ENCODE measurements at regions not wholly inside any gene's neighbourhood (a gene's known extent, or its start where the extent isn't known, plus 50 kb on each side); places are given as distances from the start of the nearest gene placed in this dataset.

- in situ Hi-C loops (cut with HindIII; ENCODE audit: low pct_ligation_motif_present, low pct_unique_long_range_greater_than_20kb, low sequenced_read_pairs) = no loop called here
- no peak for DNase-seq
Observed at GRCh38 chr13:84255226-84255797, 373.0 kb upstream of the SLITRK1 start.

- in situ Hi-C loops (cut with HindIII; ENCODE audit: low pct_ligation_motif_present, low pct_unique_long_range_greater_than_20kb, low sequenced_read_pairs) = no loop called here
- no peak for DNase-seq
Observed at GRCh38 chr13:84249463-84249862, 367.2 kb upstream of the SLITRK1 start.

- in situ Hi-C loops (cut with HindIII; ENCODE audit: low pct_ligation_motif_present, low pct_unique_long_range_greater_than_20kb, low sequenced_read_pairs) = no loop called here
- no peak for DNase-seq
Observed at GRCh38 chr13:84243340-84243739, 361.1 kb upstream of the SLITRK1 start.

GRCh38 chr13:84239032-84239431 is 356.8 kb upstream of the SLITRK1 start:
- in situ Hi-C loops (cut with HindIII; ENCODE audit: low pct_ligation_motif_present, low pct_unique_long_range_greater_than_20kb, low sequenced_read_pairs) = no loop called here
- no peak for DNase-seq

GRCh38 chr13:84238381-84238780 is 356.1 kb upstream of the SLITRK1 start:
- in situ Hi-C loops (cut with HindIII; ENCODE audit: low pct_ligation_motif_present, low pct_unique_long_range_greater_than_20kb, low sequenced_read_pairs) = no loop called here
- no peak for DNase-seq

DNA sequence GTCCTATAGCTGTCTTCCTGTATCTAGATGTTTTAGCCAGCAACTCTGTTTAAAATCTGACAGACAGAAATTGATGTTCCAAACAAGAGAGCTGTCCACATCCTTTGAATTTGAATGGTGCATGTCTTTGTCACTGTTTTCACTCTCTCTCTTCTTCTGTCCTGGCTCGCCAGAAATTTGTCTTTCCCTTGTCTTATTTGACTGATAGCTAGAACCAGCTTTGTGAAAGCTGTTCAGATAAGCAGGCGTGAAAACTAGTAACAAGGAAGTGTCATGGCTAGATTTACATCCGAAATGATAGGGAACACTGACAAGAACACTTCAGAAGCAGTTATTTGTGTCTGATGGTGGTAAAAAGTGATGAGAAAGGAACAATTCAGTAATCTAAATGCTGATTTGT is 354.9 kb upstream of the SLITRK1 start:
- DNase-seq = no peak
- in situ Hi-C loops (cut with HindIII; ENCODE audit: low pct_ligation_motif_present, low pct_unique_long_range_greater_than_20kb, low sequenced_read_pairs) = no loop called here

DNA sequence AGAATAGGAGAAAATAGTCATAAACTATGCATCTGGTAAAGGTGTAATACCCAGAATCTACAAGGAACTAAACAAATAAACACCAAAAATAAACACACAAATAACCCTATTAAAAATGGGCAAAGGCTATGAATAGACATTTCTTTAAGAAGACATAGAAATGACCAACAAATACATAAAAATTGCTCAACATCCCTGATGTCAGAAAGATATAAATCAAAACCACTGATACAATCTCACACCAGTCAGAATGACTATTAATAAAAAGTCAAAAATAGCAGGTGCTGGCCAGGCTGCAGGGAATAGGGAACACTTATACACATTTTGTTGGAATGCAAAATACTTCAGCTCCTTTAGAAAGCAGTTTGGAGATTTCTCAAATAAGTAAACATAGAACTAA is 352.1 kb upstream of the SLITRK1 start:
- in situ Hi-C loops (cut with HindIII; ENCODE audit: low pct_ligation_motif_present, low pct_unique_long_range_greater_than_20kb, low sequenced_read_pairs) = no loop called here

GRCh38 chr13:84230568-84230967 is 348.3 kb upstream of the SLITRK1 start:
- DNase-seq = no peak
- in situ Hi-C loops (cut with HindIII; ENCODE audit: low pct_ligation_motif_present, low pct_unique_long_range_greater_than_20kb, low sequenced_read_pairs) = no loop called here

More for the DNA sequence above, 352.1 kb upstream of the SLITRK1 start:
- DNase-seq = no peak

DNA sequence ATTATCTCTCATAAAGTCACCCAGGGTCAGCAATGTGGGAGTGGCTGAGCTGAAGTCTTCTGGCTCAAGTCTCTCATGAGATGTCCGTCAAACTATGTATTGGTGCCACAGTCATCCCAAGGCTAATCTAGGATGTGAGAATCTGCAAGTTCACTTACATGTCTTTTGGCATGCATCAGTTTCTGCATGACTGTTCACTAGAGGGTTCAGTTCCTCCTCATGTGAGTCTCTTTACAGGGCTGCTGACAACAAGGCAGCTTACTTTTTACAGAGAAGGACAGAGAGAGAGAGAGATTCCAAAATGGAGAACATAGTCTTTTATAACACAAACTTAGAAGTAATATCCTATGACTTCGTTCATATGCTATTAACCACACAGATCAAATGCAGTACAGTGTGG is 328.8 kb upstream of the SLITRK1 start:
- no peak for DNase-seq
- in situ Hi-C loops (cut with HindIII; ENCODE audit: low pct_ligation_motif_present, low pct_unique_long_range_greater_than_20kb, low sequenced_read_pairs) = no loop called here

DNA sequence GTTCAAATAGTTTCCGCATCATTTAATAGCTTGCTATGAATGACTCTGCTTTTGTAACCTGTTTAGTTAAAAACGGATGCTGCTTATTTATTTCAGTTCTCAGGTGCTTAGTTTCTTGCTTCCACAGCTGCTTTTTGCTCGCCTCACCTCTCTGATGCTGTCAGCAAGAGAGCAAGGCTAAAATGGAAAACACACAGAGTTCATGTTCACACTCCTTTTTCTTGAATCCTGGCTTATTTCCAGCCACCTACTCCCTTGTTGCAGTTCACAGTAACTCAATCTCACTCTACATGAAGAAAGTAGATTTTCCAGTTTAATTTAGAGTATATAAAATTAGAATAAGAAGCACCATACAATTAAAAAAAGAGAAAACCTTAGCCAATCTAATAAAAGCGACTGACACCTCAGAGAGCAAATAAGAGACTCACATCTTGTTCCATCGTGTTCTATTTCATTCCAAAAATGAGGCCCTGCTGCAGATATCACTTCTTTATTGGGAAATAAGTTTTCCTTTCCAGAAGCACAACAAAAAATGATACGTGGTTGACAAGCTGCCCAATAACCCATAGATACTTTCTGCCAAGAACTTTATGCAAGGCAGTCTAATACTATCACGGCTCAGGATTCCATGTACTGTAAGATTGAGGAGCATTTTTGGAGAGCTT is 326.1 kb upstream of the SLITRK1 start:
- in situ Hi-C loops (cut with HindIII; ENCODE audit: low pct_ligation_motif_present, low pct_unique_long_range_greater_than_20kb, low sequenced_read_pairs) = no loop called here
- no peak for DNase-seq

- no peak for DNase-seq
- in situ Hi-C loops (cut with HindIII; ENCODE audit: low pct_ligation_motif_present, low pct_unique_long_range_greater_than_20kb, low sequenced_read_pairs) = no loop called here
Observed at GRCh38 chr13:84207509-84207908, 325.2 kb upstream of the SLITRK1 start.

DNA sequence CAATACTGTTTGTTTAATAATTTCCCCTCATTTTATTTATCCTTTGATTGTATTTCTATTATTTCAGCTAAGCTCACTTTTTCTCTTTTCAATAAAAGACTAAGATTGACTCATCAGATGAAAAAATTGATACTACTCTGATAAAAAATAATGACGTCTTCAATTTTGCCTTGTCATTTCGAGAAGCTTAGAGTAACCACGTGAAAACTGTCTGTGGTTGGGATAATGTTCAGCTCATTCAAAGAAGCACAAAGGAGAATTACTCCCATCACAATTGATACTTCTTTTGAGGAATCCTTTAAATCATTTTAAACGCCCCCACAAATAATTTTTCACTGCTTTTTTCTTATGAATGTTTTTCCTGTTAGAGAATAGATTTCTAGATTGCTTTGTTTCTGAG is 318.7 kb upstream of the SLITRK1 start:
- no peak for DNase-seq
- in situ Hi-C loops (cut with HindIII; ENCODE audit: low pct_ligation_motif_present, low pct_unique_long_range_greater_than_20kb, low sequenced_read_pairs) = no loop called here

GRCh38 chr13:84192125-84192524 is 309.9 kb upstream of the SLITRK1 start:
- in situ Hi-C loops (cut with HindIII; ENCODE audit: low pct_ligation_motif_present, low pct_unique_long_range_greater_than_20kb, low sequenced_read_pairs) = no loop called here
- peak; percentile 1 for DNase-seq

DNA sequence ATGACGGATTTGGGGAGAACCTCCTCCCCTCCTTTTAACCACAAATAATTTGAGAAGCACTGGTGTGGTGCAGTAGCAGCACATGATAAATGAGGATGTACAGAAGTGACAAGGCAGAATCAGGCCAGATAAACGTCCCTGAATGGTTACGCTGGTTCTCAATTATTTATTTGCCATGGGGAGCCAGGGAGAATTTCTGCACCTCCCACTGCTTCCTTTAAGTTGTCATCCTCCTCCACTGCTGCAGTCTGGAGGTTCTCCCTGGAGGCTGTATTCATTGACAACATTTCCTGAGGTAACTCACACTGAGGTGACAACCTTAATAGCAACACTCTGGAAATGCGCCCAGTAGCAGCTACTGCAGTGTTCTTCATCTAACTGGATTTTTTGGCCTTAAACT is 308.9 kb upstream of the SLITRK1 start:
- no peak for DNase-seq
- in situ Hi-C loops (cut with HindIII; ENCODE audit: low pct_ligation_motif_present, low pct_unique_long_range_greater_than_20kb, low sequenced_read_pairs) = no loop called here

DNA sequence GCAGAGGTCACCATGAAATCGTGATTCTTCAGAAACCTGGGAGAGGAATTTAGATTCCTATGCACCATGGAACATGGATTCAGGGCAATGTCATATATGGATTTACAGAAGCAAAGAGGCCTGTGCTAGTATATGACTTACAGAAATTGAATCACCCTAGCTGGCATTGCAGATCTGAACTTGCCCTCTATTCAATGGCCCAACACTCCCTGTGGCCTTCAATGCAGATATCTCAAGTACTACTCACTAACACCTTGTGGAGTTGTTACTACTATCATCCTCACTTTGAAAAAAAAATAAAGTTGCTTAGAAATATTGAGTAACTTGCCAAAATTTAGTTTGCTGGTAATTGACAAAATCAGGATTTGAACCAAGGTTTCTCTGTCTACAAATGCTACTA is 305.4 kb upstream of the SLITRK1 start:
- DNase-seq = no peak
- in situ Hi-C loops (cut with HindIII; ENCODE audit: low pct_ligation_motif_present, low pct_unique_long_range_greater_than_20kb, low sequenced_read_pairs) = no loop called here

GRCh38 chr13:84139561-84140158 is 257.4 kb upstream of the SLITRK1 start:
- DNase-seq = no peak

GRCh38 chr13:84137292-84137691 is 255.0 kb upstream of the SLITRK1 start:
- DNase-seq = no peak

More at GRCh38 chr13:84139561-84140158, 257.4 kb upstream of the SLITRK1 start:
- in situ Hi-C loops (cut with HindIII; ENCODE audit: low pct_ligation_motif_present, low pct_unique_long_range_greater_than_20kb, low sequenced_read_pairs) = no loop called here

DNA sequence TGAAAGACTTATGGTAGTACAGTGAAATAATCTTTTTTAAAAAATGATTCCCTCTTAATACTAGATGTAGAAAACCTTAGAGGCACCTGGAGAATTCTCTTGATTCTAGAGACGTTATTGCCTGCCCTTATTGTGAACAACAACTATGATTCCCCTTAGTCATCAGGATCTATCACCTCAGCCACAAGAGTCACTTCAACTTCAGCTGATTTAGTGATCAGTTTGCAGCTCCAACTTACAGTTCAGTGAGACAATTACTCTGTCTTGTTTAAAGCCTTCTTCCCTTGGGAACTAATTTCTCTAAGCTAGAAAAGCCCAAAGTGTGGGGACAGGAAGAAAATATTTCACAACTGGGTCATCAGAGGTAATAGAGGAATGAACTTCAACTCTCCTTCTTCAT is 254.3 kb upstream of the SLITRK1 start:
- DNase-seq = no peak
- in situ Hi-C loops (cut with HindIII; ENCODE audit: low pct_ligation_motif_present, low pct_unique_long_range_greater_than_20kb, low sequenced_read_pairs) = no loop called here

More at GRCh38 chr13:84137292-84137691, 255.0 kb upstream of the SLITRK1 start:
- in situ Hi-C loops (cut with HindIII; ENCODE audit: low pct_ligation_motif_present, low pct_unique_long_range_greater_than_20kb, low sequenced_read_pairs) = no loop called here

- no peak for DNase-seq
- in situ Hi-C loops (cut with HindIII; ENCODE audit: low pct_ligation_motif_present, low pct_unique_long_range_greater_than_20kb, low sequenced_read_pairs) = no loop called here
Observed at GRCh38 chr13:84132491-84132890, 250.2 kb upstream of the SLITRK1 start.

DNA sequence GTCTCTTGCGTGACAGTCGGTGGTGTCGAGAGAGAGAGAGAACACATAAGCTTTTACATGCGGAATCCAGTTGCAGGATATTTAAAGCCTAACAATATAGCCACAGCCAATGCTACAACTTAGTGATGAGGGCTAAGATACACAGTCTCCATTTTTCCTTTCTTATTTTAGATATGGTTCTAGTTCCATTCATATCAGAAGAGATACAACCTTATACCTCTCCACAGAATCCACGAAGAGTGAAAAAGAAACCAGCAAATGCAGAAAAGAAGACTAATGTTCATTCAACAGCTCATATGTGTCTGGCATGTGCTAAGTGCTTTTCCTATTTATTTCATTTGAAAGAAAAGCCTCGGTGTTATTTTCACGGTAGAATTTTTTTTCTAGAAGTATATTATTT is 249.0 kb upstream of the SLITRK1 start:
- in situ Hi-C loops (cut with HindIII; ENCODE audit: low pct_ligation_motif_present, low pct_unique_long_range_greater_than_20kb, low sequenced_read_pairs) = no loop called here
- DNase-seq = no peak
